ENCODE measurements at regions not wholly inside any gene's neighbourhood (a gene's known extent, or its start where the extent isn't known, plus 50 kb on each side); places are given as distances from the start of the nearest gene placed in this dataset.

- no peak for TF ChIP-seq CTCF (IDR thresholded peaks at IDR 0.05; ENCODE audit: insufficient read depth, missing control alignments)
- no peak for FAIRE-seq
Measured at GRCh38 chr22:49276567-49276966, 551.1 kb downstream of the BRD1 start.

GRCh38 chr22:49274754-49275380 is 552.8 kb downstream of the BRD1 start:
- no peak for DNase-seq (ENCODE audit: insufficient read length, low spot score)
- TF ChIP-seq CTCF (IDR thresholded peaks at IDR 0.05; ENCODE audit: insufficient read depth, missing control alignments) = no peak
- FAIRE-seq = no peak

More at GRCh38 chr22:49276567-49276966, 551.1 kb downstream of the BRD1 start:
- no peak for DNase-seq (ENCODE audit: insufficient read length, low spot score)

GRCh38 chr22:49272546-49273125 is 555.0 kb downstream of the BRD1 start:
- no peak for TF ChIP-seq CTCF (IDR thresholded peaks at IDR 0.05; ENCODE audit: insufficient read depth, missing control alignments)
- no peak for FAIRE-seq
- no peak for DNase-seq (ENCODE audit: insufficient read length, low spot score)

DNA sequence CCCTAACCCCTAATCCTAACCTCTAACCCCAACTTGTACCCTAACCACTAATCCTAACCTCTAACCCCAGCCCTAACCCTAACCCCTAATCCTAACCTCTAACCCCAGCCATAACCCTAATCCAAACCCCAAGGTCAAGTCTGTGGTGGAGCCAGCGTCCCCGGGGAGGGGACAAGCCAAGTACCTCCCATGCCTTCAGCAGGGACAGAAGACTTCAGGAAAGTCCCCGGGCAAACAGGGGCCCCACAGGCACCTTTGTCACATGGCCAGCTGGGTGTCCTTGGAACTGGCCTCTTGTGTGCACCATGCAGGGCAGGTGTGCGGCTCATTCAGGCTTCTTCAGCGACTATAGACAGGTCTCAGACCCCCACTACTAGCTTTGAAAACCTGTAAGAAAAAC is 555.8 kb downstream of the BRD1 start:
- DNase-seq (ENCODE audit: insufficient read length, low spot score) = no peak
- no peak for FAIRE-seq
- TF ChIP-seq CTCF (IDR thresholded peaks at IDR 0.05; ENCODE audit: insufficient read depth, missing control alignments) = no peak

GRCh38 chr22:49271369-49271727 is 556.3 kb downstream of the BRD1 start:
- no peak for DNase-seq (ENCODE audit: insufficient read length, low spot score)
- TF ChIP-seq CTCF (IDR thresholded peaks at IDR 0.05; ENCODE audit: insufficient read depth, missing control alignments) = no peak
- no peak for FAIRE-seq

DNA sequence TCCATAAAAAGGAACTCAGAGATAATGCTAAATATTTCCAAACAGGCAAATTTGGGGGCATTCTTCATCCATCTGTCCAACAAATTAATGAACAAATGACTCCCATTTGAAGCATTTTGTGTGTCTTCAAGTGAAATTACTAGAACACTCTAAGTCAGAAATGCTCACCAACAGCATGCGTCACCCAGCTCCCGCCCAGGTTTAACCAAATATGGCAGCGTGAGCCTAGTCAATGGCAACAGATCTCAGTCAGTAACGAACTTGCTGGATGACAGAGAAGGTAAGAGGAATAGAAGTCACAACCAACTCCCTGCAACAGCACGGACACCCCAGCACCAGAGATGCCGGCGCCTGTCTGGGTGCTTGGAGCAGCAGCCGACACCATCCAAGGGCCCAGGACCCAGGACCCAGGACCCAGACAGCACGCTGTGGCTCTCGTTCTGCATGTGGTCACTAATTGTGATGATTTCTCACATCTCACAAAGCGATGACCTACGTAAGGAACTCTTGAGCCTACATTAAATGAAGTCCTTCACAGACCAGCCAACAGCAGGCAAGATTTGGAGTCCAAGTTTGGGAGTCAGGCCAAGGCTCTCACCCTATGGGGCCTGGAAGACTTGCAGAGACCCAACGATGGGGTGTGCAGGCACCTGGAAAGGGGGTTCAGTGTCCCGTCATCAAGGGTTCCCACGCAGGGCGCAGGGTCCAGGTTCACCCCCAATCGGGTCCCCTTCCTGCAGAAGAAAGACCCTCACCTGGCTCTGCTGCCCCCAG is 556.9 kb downstream of the BRD1 start:
- DNase-seq (ENCODE audit: insufficient read length, low spot score) = no peak
- TF ChIP-seq CTCF (IDR thresholded peaks at IDR 0.05; ENCODE audit: insufficient read depth, missing control alignments) = no peak
- FAIRE-seq = no peak

DNA sequence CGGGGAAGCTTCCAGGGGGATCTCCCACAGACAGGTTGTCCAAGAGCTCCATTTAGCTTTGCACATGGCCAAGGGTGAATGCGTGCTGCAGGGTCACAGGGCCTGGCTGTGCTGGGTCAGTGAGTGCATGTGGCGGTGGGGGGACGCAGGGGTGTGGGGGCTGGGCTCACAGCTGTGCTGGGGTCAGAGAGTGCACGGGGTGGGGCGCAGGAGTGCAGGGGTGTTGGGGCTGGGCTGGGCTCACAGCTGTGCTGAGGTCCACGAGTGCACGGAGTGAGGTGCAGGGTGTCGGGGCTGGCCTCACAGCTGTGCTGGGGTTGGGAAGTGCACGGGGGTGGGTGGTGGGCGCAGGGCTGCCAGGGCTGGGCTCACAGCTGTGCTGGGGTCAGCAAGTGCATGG is 557.7 kb downstream of the BRD1 start:
- FAIRE-seq (no peak), DNase-seq (ENCODE audit: insufficient read length, low spot score) (no peak)
- no peak for TF ChIP-seq CTCF (IDR thresholded peaks at IDR 0.05; ENCODE audit: insufficient read depth, missing control alignments)

All from D721Med (cell line).